ENCODE measurements at regions not wholly inside any gene's neighbourhood (a gene's known extent, or its start where the extent isn't known, plus 50 kb on each side); places are given as distances from the start of the nearest gene placed in this dataset.
"Not testable (repeated sequence)": the region's sequence is repeated elsewhere in the genome, so short reads cannot be mapped to it uniquely, and the experiment has no call there.

GRCh38 chr5:152641970-152642805 is 237.1 kb upstream of the NMUR2 start:
- no peak overlapping the region for H3K27ac Mint-ChIP-seq
- TF ChIP-seq CTCF (IDR thresholded peaks at IDR 0.05) = no peak
- no peak for DNase-seq
- no peaks in the 10 kb centered on the region for H3K9me3 Mint-ChIP-seq
- H3K4me3 Mint-ChIP-seq = no peak overlapping the region
- H3K27me3 Mint-ChIP-seq (ENCODE audit: low read depth, poor library complexity) = no peaks in the 10 kb centered on the region
- H3K36me3 Mint-ChIP-seq (ENCODE audit: low read depth) = no peaks in the 10 kb centered on the region
- peaks cover 6% of the 10 kb centered on the region for H3K4me1 Mint-ChIP-seq

GRCh38 chr5:152642880-152643279 is 237.8 kb upstream of the NMUR2 start:
- Mint-ChIP-seq H3K36me3 (ENCODE audit: low read depth) (no peaks in the 10 kb centered on the region), H3K4me1 (peaks cover 6% of the 10 kb centered on the region)

GRCh38 chr5:152644029-152644728 is 239.1 kb upstream of the NMUR2 start:
- no peak for DNase-seq
- no peaks in the 10 kb centered on the region for H3K9me3 Mint-ChIP-seq
- H3K4me3 Mint-ChIP-seq = no peak overlapping the region
- no peak overlapping the region for H3K27ac Mint-ChIP-seq
- H3K27me3 Mint-ChIP-seq (ENCODE audit: low read depth, poor library complexity) = no peaks in the 10 kb centered on the region
- peaks cover 6% of the 10 kb centered on the region for H3K4me1 Mint-ChIP-seq
- no peaks in the 10 kb centered on the region for H3K36me3 Mint-ChIP-seq (ENCODE audit: low read depth)
- no peak for TF ChIP-seq CTCF (IDR thresholded peaks at IDR 0.05)

More at GRCh38 chr5:152642880-152643279, 237.8 kb upstream of the NMUR2 start:
- TF ChIP-seq CTCF (IDR thresholded peaks at IDR 0.05) = no peak
- no peak overlapping the region for H3K4me3 Mint-ChIP-seq
- no peaks in the 10 kb centered on the region for H3K27me3 Mint-ChIP-seq (ENCODE audit: low read depth, poor library complexity)
- H3K27ac Mint-ChIP-seq = no peak overlapping the region
- no peaks in the 10 kb centered on the region for H3K9me3 Mint-ChIP-seq
- no peak for DNase-seq

GRCh38 chr5:152649609-152650008 is 244.5 kb upstream of the NMUR2 start:
- DNase-seq = no peak
- Mint-ChIP-seq H3K27ac (no peak overlapping the region), H3K4me3 (no peak overlapping the region), H3K4me1 (peaks cover 5% of the 10 kb centered on the region), H3K36me3 (ENCODE audit: low read depth) (no peaks in the 10 kb centered on the region), H3K27me3 (ENCODE audit: low read depth, poor library complexity) (no peaks in the 10 kb centered on the region), H3K9me3 (no peaks in the 10 kb centered on the region)
- TF ChIP-seq CTCF (IDR thresholded peaks at IDR 0.05) = no peak

- Mint-ChIP-seq H3K27me3 (ENCODE audit: low read depth, poor library complexity) (no peaks in the 10 kb centered on the region), H3K4me3 (no peak overlapping the region)
These were observed 245.3 kb upstream of the NMUR2 start for GRCh38 chr5:152650413-152650812.

GRCh38 chr5:152659470-152659869 is 254.4 kb upstream of the NMUR2 start:
- not testable (repeated sequence) for H3K4me1 Mint-ChIP-seq; DNase-seq; H3K4me3 Mint-ChIP-seq; H3K27me3 Mint-ChIP-seq (ENCODE audit: low read depth, poor library complexity); H3K27ac Mint-ChIP-seq; H3K36me3 Mint-ChIP-seq (ENCODE audit: low read depth)
- H3K9me3 Mint-ChIP-seq = peaks cover 27% of the 10 kb centered on the region

More at GRCh38 chr5:152650413-152650812, 245.3 kb upstream of the NMUR2 start:
- no peak for TF ChIP-seq CTCF (IDR thresholded peaks at IDR 0.05)
- H3K4me1 Mint-ChIP-seq = peaks cover 5% of the 10 kb centered on the region
- H3K27ac Mint-ChIP-seq = no peak overlapping the region
- no peaks in the 10 kb centered on the region for H3K36me3 Mint-ChIP-seq (ENCODE audit: low read depth)
- no peaks in the 10 kb centered on the region for H3K9me3 Mint-ChIP-seq
- DNase-seq = no peak

Measured in nephron progenitor cell (in vitro differentiated cells).